Jurkat, Clone E6-1 (cell line): ENCODE measurements at regions not wholly inside any gene's neighbourhood (a gene's known extent, or its start where the extent isn't known, plus 50 kb on each side); places are given as distances from the start of the nearest gene placed in this dataset.
"Not testable (repeated sequence)": the region's sequence is repeated elsewhere in the genome, so short reads cannot be mapped to it uniquely, and the experiment has no call there.

ENCODE experiments used
- DNase-seq: peaks from one replicate; pipeline ENCODE4 v3.0.0-alpha.2; 2011; ENCODE audit warnings: low read depth, low spot score
- H3K4me3 ChIP-seq: 2 replicates; pipeline ENCODE4 v1.5.1; 2011; ENCODE audit warnings: mild to moderate bottlenecking, low read length, control low read depth, moderate library complexity

- no peak for DNase-seq
- H3K4me3 ChIP-seq, result no peak overlapping the region
These were observed 424.9 kb upstream of the DPP6 start for GRCh38 chr7:153627323-153627722.

- no peak overlapping the region for H3K4me3 ChIP-seq
These were observed 423.8 kb upstream of the DPP6 start for GRCh38 chr7:153628406-153628805.

GRCh38 chr7:153628825-153629224, 423.4 kb upstream of the DPP6 start:
- DNase-seq, result no peak
- H3K4me3 ChIP-seq, result no peak overlapping the region

More at GRCh38 chr7:153628406-153628805, 423.8 kb upstream of the DPP6 start:
- DNase-seq, result no peak

GRCh38 chr7:153638821-153639435, 413.3 kb upstream of the DPP6 start:
- DNase-seq, result no peak
- H3K4me3 ChIP-seq, result no peak overlapping the region

GRCh38 chr7:153640586-153640985, 411.6 kb upstream of the DPP6 start:
- H3K4me3 ChIP-seq, result no peak overlapping the region
- no peak for DNase-seq

- no peak for DNase-seq
- H3K4me3 ChIP-seq, result no peak overlapping the region
These were observed 411.0 kb upstream of the DPP6 start for GRCh38 chr7:153641199-153641598.

GRCh38 chr7:153642989-153643388, 409.2 kb upstream of the DPP6 start:
- no peak for DNase-seq
- no peak overlapping the region for H3K4me3 ChIP-seq

- DNase-seq, result no peak
- no peak overlapping the region for H3K4me3 ChIP-seq
These were observed 394.9 kb upstream of the DPP6 start for GRCh38 chr7:153657182-153657800.

- H3K4me3 ChIP-seq, result no peak overlapping the region
- DNase-seq, result no peak
These were observed 377.1 kb upstream of the DPP6 start for GRCh38 chr7:153675131-153675530.

- no peak overlapping the region for H3K4me3 ChIP-seq
- peak; percentile 62 for DNase-seq
These were observed 369.6 kb upstream of the DPP6 start for GRCh38 chr7:153682628-153683027.

- DNase-seq, result no peak
- H3K4me3 ChIP-seq, result no peak overlapping the region
These were observed 356.0 kb upstream of the DPP6 start for GRCh38 chr7:153696242-153696641.

- H3K4me3 ChIP-seq, result no peak overlapping the region
- no peak for DNase-seq
These were observed 354.2 kb upstream of the DPP6 start for GRCh38 chr7:153698046-153698445.

GRCh38 chr7:153701678-153702077, 350.5 kb upstream of the DPP6 start:
- H3K4me3 ChIP-seq, result no peak overlapping the region

GRCh38 chr7:153723892-153724291, 328.3 kb upstream of the DPP6 start:
- DNase-seq, H3K4me3 ChIP-seq: not testable (repeated sequence)

More at GRCh38 chr7:153701678-153702077, 350.5 kb upstream of the DPP6 start:
- no peak for DNase-seq

- DNase-seq, H3K4me3 ChIP-seq: not testable (repeated sequence)
These were observed 320.7 kb upstream of the DPP6 start for GRCh38 chr7:153731504-153731903.

GRCh38 chr7:153743434-153743833, 308.8 kb upstream of the DPP6 start:
- DNase-seq, H3K4me3 ChIP-seq: not testable (repeated sequence)

- H3K4me3 ChIP-seq, DNase-seq: not testable (repeated sequence)
These were observed 304.2 kb upstream of the DPP6 start for GRCh38 chr7:153747969-153748368.

GRCh38 chr7:153748885-153749284, 303.3 kb upstream of the DPP6 start:
- DNase-seq, result not testable (repeated sequence)

GRCh38 chr7:153765869-153766268, 286.3 kb upstream of the DPP6 start:
- H3K4me3 ChIP-seq, DNase-seq: not testable (repeated sequence)

More at GRCh38 chr7:153748885-153749284, 303.3 kb upstream of the DPP6 start:
- H3K4me3 ChIP-seq, result not testable (repeated sequence)

- not testable (repeated sequence) for DNase-seq, H3K4me3 ChIP-seq
These were observed 285.3 kb upstream of the DPP6 start for GRCh38 chr7:153766926-153767325.

GRCh38 chr7:153772966-153773365, 279.2 kb upstream of the DPP6 start:
- DNase-seq, result peak; percentile 21
- H3K4me3 ChIP-seq, result no peak overlapping the region
